Left hindlimb (tissue), 1 donor: ENCODE measurements at regions not wholly inside any gene's neighbourhood (a gene's known extent, or its start where the extent isn't known, plus 50 kb on each side); places are given as distances from the start of the nearest gene placed in this dataset.

Experiments used
- DNase-seq: peaks from one replicate; pipeline ENCODE4 v3.0.0-alpha.2; 2018

GRCh38 chr11:8826901-8827560 lies 84.0 kb upstream of the AKIP1 start:
- no peak for DNase-seq

- no peak for DNase-seq
These were observed 82.9 kb upstream of the AKIP1 start for GRCh38 chr11:8828046-8828445.

- DNase-seq, result no peak
These were observed 82.2 kb upstream of the AKIP1 start for GRCh38 chr11:8828580-8829361.

GRCh38 chr11:8829556-8829955 lies 81.4 kb upstream of the AKIP1 start:
- no peak for DNase-seq

GRCh38 chr11:8830641-8831040 lies 80.3 kb upstream of the AKIP1 start:
- no peak for DNase-seq

GRCh38 chr11:8831861-8832260 lies 79.1 kb upstream of the AKIP1 start:
- DNase-seq, result no peak

GRCh38 chr11:8832571-8833260 lies 78.3 kb upstream of the AKIP1 start:
- DNase-seq, result peak; percentile 66

GRCh38 chr11:8833568-8834315 lies 77.2 kb upstream of the AKIP1 start:
- no peak for DNase-seq

GRCh38 chr11:8834379-8834778 lies 76.6 kb upstream of the AKIP1 start:
- DNase-seq, result no peak

GRCh38 chr11:8838248-8838647 lies 72.7 kb upstream of the AKIP1 start:
- no peak for DNase-seq

GRCh38 chr11:8839306-8839956 lies 71.6 kb upstream of the AKIP1 start:
- DNase-seq, result no peak

GRCh38 chr11:8839957-8840945 lies 70.7 kb upstream of the AKIP1 start:
- peak; percentile 49 for DNase-seq

- no peak for DNase-seq
These were observed 69.1 kb upstream of the AKIP1 start for GRCh38 chr11:8841899-8842298.

GRCh38 chr11:8858808-8859207 lies 52.2 kb upstream of the AKIP1 start:
- DNase-seq, result no peak
